ENCODE measurements at regions not wholly inside any gene's neighbourhood (a gene's known extent, or its start where the extent isn't known, plus 50 kb on each side); places are given as distances from the start of the nearest gene placed in this dataset.

DNA sequence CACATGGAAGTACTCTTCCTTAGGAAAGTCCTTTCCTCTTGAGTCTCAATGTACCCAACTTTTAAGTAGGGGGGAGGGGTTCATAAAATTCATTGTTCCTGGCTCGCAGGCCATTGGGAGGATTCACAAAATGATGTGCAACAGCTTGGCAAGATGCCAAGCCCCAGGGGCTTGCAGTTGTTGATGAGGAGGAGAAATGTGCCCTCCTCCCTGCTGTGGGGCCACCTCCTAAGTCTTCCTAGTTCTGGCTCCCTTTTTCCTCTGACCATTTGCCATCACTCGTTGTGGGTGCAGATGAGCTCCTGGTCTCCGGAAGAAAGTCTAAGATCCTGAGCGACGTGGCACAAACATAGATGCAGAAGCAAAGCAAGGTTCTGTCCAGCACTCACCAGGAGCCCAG is 435.4 kb downstream of the EIPR1 start (continued):
- TF ChIP-seq PHF8 (conservative IDR thresholded peaks at IDR 0.05; ENCODE audit: low read depth, low read length) (no peak), BRCA1 (IDR thresholded peaks at IDR 0.05; ENCODE audit: low read depth, low read length) (no peak), YY1 (IDR thresholded peaks at IDR 0.05; ENCODE audit: low read depth, low read length) (no peak), TAF7 (optimal IDR thresholded peaks at IDR 0.05; ENCODE audit: borderline replicate concordance, low read depth, low read length) (no peak)

Measured in H1 (cell line).